ENCODE measurements at regions not wholly inside any gene's neighbourhood (a gene's known extent, or its start where the extent isn't known, plus 50 kb on each side); places are given as distances from the start of the nearest gene placed in this dataset.

GRCh38 chr12:22974865-22975264 lies 349.9 kb downstream of the ETNK1 start:
- no peak for DNase-seq
- no peak for ATAC-seq (ENCODE audit: low read depth in 2 of 2)
- Histone ChIP-seq H3K4me1 (ENCODE audit: control insufficient read depth, insufficient read depth, low read length, poor library complexity, severe bottlenecking) (no peaks in the 10 kb centered on the region), H3K9me3 (ENCODE audit: control insufficient read depth in 2 of 2, low read length in 2 of 2) (no peaks in the 10 kb centered on the region), H3K27me3 (ENCODE audit: control insufficient read depth, insufficient read depth, low read length) (no peaks in the 10 kb centered on the region), H3K36me3 (ENCODE audit: control insufficient read depth, insufficient read depth, low read length) (no peaks in the 10 kb centered on the region), H3K27ac (ENCODE audit: insufficient read depth, low read length, poor library complexity, severe bottlenecking) (no peak overlapping the region), H3K4me3 (ENCODE audit: low read depth, low read length) (no peak overlapping the region)
- H3K27me3 Mint-ChIP-seq = peaks cover 4% of the 10 kb centered on the region
- H3K36me3 Mint-ChIP-seq = no peaks in the 10 kb centered on the region
- H3K9me3 Mint-ChIP-seq = peaks cover 0 to 4% (median 0%) of the 10 kb centered on the region in 7 donors
- no peak overlapping the region for H3K4me3 Mint-ChIP-seq
- no peak overlapping the region for H3K27ac Mint-ChIP-seq
- H3K4me1 Mint-ChIP-seq = no peaks in the 10 kb centered on the region

DNA sequence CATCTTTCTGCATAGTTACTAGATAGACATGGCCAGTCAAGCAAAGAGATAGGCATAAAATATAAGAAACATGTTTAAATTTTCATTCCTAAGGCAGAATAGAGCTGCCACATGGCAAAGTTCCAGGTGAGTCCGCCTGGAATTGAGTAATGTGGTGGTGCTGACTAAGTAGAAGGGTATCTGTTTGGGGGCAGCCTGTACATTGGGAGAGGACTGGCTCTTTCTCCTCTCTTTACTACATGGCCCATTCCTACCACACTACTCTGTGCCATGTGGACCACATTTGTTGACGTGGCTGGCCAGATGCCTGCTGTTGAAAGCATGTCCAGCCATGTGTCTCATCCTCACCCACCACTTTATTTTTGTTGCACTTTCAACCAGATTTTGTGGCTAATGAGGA lies 354.0 kb downstream of the ETNK1 start:
- no peak for DNase-seq
- Mint-ChIP-seq H3K9me3 (peaks cover 0 to 1% (median 0%) of the 10 kb centered on the region in 7 donors), H3K27me3 (peaks cover 4% of the 10 kb centered on the region), H3K27ac (no peak overlapping the region), H3K4me3 (no peak overlapping the region), H3K4me1 (no peaks in the 10 kb centered on the region), H3K36me3 (no peaks in the 10 kb centered on the region)
- ATAC-seq (ENCODE audit: low read depth in 2 of 2) = no peak
- Histone ChIP-seq H3K36me3 (ENCODE audit: control insufficient read depth, insufficient read depth, low read length) (no peaks in the 10 kb centered on the region), H3K9me3 (ENCODE audit: control insufficient read depth in 2 of 2, low read length in 2 of 2) (no peaks in the 10 kb centered on the region), H3K27me3 (ENCODE audit: control insufficient read depth, insufficient read depth, low read length) (no peaks in the 10 kb centered on the region), H3K27ac (ENCODE audit: insufficient read depth, low read length, poor library complexity, severe bottlenecking) (no peak overlapping the region), H3K4me3 (ENCODE audit: low read depth, low read length) (no peak overlapping the region), H3K4me1 (ENCODE audit: control insufficient read depth, insufficient read depth, low read length, poor library complexity, severe bottlenecking) (no peaks in the 10 kb centered on the region)

DNA sequence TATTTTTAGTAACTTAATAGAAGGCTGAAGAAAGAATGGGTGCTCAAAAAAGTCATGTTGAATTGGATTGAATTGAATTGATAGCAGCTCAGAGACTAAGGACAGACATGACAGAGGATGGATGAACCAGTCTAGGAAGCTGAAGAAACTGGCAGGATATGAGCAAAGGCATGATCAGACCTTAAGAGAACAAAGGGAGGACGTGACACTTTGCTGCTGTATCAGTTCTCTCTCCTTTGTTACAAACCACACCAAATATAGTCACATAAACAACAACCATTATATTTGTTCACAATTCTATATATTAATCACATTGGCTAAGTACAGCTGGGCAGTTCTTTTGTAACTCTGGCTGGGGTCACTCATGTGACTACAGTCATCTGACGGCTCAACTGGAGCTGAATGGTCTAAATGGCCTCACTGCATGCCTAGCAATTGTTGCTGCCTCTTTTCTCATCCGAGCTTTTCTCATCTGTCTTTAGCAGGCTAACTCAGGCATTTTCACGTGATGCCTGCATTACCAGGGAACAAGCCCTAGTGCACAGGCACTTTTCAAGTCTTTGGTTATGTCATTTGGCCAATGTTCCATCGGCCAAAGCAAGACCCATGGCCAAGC lies 355.0 kb downstream of the ETNK1 start:
- H3K36me3 ChIP-seq (ENCODE audit: control insufficient read depth, insufficient read depth, low read length) = no peaks in the 10 kb centered on the region
- H3K27me3 ChIP-seq (ENCODE audit: control insufficient read depth, insufficient read depth, low read length) = no peaks in the 10 kb centered on the region
- no peaks in the 10 kb centered on the region for H3K4me1 ChIP-seq (ENCODE audit: control insufficient read depth, insufficient read depth, low read length, poor library complexity, severe bottlenecking)
- DNase-seq = no peak
- no peak for ATAC-seq (ENCODE audit: low read depth in 2 of 2)
- Mint-ChIP-seq H3K36me3 (no peaks in the 10 kb centered on the region), H3K27me3 (no peaks in the 10 kb centered on the region), H3K4me3 (no peak overlapping the region), H3K4me1 (no peaks in the 10 kb centered on the region), H3K27ac (no peak overlapping the region), H3K9me3 (peaks cover 0 to 1% (median 0%) of the 10 kb centered on the region in 7 donors)
- H3K9me3 ChIP-seq (ENCODE audit: control insufficient read depth in 2 of 2, low read length in 2 of 2) = no peaks in the 10 kb centered on the region
- no peak overlapping the region for H3K4me3 ChIP-seq (ENCODE audit: low read depth, low read length)
- H3K27ac ChIP-seq (ENCODE audit: insufficient read depth, low read length, poor library complexity, severe bottlenecking) = no peak overlapping the region

DNA sequence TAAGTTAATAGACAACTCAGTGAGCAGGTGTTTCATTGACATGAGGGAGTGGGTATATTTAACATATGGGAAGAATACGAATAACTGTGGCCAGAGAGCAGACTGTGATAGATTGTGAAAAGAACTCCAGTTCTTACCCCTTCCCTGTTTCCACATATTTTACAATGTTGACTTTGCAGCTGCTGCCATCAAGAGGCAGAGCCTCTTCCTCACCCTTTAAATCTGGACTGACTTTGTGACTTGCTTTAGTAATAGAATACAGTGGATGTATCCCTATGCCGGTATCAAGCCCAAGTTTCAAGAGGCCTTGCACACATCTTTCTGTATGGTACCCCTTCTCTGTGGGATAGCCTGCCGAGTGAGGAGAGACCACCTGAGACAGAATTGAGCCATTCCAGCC lies 356.7 kb downstream of the ETNK1 start:
- Mint-ChIP-seq H3K4me3 (no peak overlapping the region), H3K36me3 (no peaks in the 10 kb centered on the region), H3K27me3 (no peaks in the 10 kb centered on the region), H3K4me1 (no peaks in the 10 kb centered on the region), H3K27ac (no peak overlapping the region), H3K9me3 (peaks cover 0 to 5% (median 0%) of the 10 kb centered on the region in 7 donors)
- no peaks in the 10 kb centered on the region for H3K36me3 ChIP-seq (ENCODE audit: control insufficient read depth, insufficient read depth, low read length)
- no peak overlapping the region for H3K4me3 ChIP-seq (ENCODE audit: low read depth, low read length)
- H3K27ac ChIP-seq (ENCODE audit: insufficient read depth, low read length, poor library complexity, severe bottlenecking) = no peak overlapping the region
- DNase-seq = no peak
- H3K4me1 ChIP-seq (ENCODE audit: control insufficient read depth, insufficient read depth, low read length, poor library complexity, severe bottlenecking) = no peaks in the 10 kb centered on the region
- H3K27me3 ChIP-seq (ENCODE audit: control insufficient read depth, insufficient read depth, low read length) = no peaks in the 10 kb centered on the region
- no peaks in the 10 kb centered on the region for H3K9me3 ChIP-seq (ENCODE audit: control insufficient read depth in 2 of 2, low read length in 2 of 2)
- no peak for ATAC-seq (ENCODE audit: low read depth in 2 of 2)

DNA sequence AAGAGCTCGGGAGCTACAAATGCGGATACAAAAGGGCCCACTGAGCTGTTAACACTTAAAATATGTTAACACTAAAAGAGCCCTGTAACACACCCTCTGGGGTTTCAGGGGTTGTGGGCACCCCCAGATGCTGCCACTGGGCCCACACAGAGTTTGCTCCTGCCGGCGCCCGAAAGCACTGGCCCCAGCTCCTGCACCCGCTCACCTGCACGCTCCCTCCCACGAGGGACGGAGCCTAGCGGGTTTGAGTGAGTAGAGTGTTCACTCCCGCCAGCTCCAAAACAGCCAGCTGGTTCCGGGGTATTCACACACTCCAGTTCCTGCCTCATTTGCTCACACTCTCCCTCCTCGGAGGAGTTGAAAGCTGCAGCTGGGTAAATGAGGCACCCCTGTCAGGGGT lies 357.7 kb downstream of the ETNK1 start:
- no peaks in the 10 kb centered on the region for H3K36me3 Mint-ChIP-seq

GRCh38 chr12:22986997-22987396 lies 362.0 kb downstream of the ETNK1 start:
- no peaks in the 10 kb centered on the region for H3K9me3 ChIP-seq (ENCODE audit: control insufficient read depth in 2 of 2, low read length in 2 of 2)

More for the DNA sequence above, 357.7 kb downstream of the ETNK1 start:
- Histone ChIP-seq H3K27ac (ENCODE audit: insufficient read depth, low read length, poor library complexity, severe bottlenecking) (no peak overlapping the region), H3K9me3 (ENCODE audit: control insufficient read depth in 2 of 2, low read length in 2 of 2) (no peaks in the 10 kb centered on the region), H3K36me3 (ENCODE audit: control insufficient read depth, insufficient read depth, low read length) (no peaks in the 10 kb centered on the region), H3K27me3 (ENCODE audit: control insufficient read depth, insufficient read depth, low read length) (no peaks in the 10 kb centered on the region), H3K4me3 (ENCODE audit: low read depth, low read length) (no peak overlapping the region), H3K4me1 (ENCODE audit: control insufficient read depth, insufficient read depth, low read length, poor library complexity, severe bottlenecking) (no peaks in the 10 kb centered on the region)
- DNase-seq = no peak
- Mint-ChIP-seq H3K27me3 (no peaks in the 10 kb centered on the region), H3K4me1 (no peaks in the 10 kb centered on the region), H3K4me3 (no peak overlapping the region), H3K27ac (no peak overlapping the region), H3K9me3 (peaks cover 0 to 6% (median 0%) of the 10 kb centered on the region in 7 donors)
- ATAC-seq (ENCODE audit: low read depth in 2 of 2) = no peak

GRCh38 chr12:22990501-22990900 lies 365.5 kb downstream of the ETNK1 start:
- Histone ChIP-seq H3K27ac (ENCODE audit: insufficient read depth, low read length, poor library complexity, severe bottlenecking) (no peak overlapping the region), H3K36me3 (ENCODE audit: control insufficient read depth, insufficient read depth, low read length) (no peaks in the 10 kb centered on the region), H3K4me1 (ENCODE audit: control insufficient read depth, insufficient read depth, low read length, poor library complexity, severe bottlenecking) (no peaks in the 10 kb centered on the region), H3K4me3 (ENCODE audit: low read depth, low read length) (no peak overlapping the region), H3K9me3 (ENCODE audit: control insufficient read depth in 2 of 2, low read length in 2 of 2) (no peaks in the 10 kb centered on the region), H3K27me3 (ENCODE audit: control insufficient read depth, insufficient read depth, low read length) (no peaks in the 10 kb centered on the region)
- Mint-ChIP-seq H3K9me3 (peaks cover 0 to 6% (median 0%) of the 10 kb centered on the region in 7 donors), H3K27ac (no peak overlapping the region), H3K27me3 (no peaks in the 10 kb centered on the region), H3K4me1 (no peaks in the 10 kb centered on the region), H3K4me3 (no peak overlapping the region), H3K36me3 (no peaks in the 10 kb centered on the region)
- no peak for DNase-seq
- no peak for ATAC-seq (ENCODE audit: low read depth in 2 of 2)

More at GRCh38 chr12:22986997-22987396, 362.0 kb downstream of the ETNK1 start:
- peaks cover 0 to 6% (median 0%) of the 10 kb centered on the region in 7 donors for H3K9me3 Mint-ChIP-seq
- no peak overlapping the region for H3K27ac Mint-ChIP-seq
- H3K36me3 ChIP-seq (ENCODE audit: control insufficient read depth, insufficient read depth, low read length) = no peaks in the 10 kb centered on the region
- no peaks in the 10 kb centered on the region for H3K36me3 Mint-ChIP-seq
- ATAC-seq (ENCODE audit: low read depth in 2 of 2) = no peak
- H3K27ac ChIP-seq (ENCODE audit: insufficient read depth, low read length, poor library complexity, severe bottlenecking) = no peak overlapping the region
- DNase-seq = no peak
- H3K27me3 Mint-ChIP-seq = no peaks in the 10 kb centered on the region
- H3K4me3 ChIP-seq (ENCODE audit: low read depth, low read length) = no peak overlapping the region
- H3K27me3 ChIP-seq (ENCODE audit: control insufficient read depth, insufficient read depth, low read length) = no peaks in the 10 kb centered on the region
- no peaks in the 10 kb centered on the region for H3K4me1 Mint-ChIP-seq
- no peak overlapping the region for H3K4me3 Mint-ChIP-seq
- no peaks in the 10 kb centered on the region for H3K4me1 ChIP-seq (ENCODE audit: control insufficient read depth, insufficient read depth, low read length, poor library complexity, severe bottlenecking)

DNA sequence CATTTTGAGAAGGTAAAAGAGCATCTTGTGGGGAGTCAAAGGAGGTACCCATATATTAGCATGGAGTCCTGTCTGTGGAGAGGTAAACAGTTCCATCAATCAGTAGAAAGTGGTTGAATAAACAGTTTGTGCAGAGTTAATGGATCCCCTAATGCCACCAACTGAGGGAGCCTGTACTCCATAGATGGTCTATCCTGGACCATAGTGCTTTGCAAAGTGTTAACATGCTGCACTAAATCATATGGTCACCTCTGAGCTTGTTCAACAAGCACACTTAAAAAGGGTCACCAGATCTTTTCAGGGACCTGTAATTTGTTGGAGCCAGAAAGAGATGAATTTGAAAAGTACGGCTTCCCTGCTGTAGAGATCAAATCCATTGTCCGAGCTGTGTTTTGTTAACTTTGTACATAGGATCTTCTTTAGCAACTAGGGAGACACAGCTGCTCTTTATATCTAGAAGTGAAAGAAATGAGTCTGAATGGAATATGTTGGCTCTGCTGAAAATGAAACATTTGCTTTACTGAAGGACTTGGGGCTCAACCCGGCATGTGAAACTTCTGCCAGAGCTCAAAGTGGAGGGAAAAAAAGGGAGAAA lies 366.4 kb downstream of the ETNK1 start:
- Mint-ChIP-seq H3K36me3 (no peaks in the 10 kb centered on the region), H3K4me1 (no peaks in the 10 kb centered on the region), H3K9me3 (peaks cover 0 to 5% (median 0%) of the 10 kb centered on the region in 7 donors), H3K4me3 (no peak overlapping the region), H3K27me3 (no peaks in the 10 kb centered on the region), H3K27ac (no peak overlapping the region)
- no peak overlapping the region for H3K27ac ChIP-seq (ENCODE audit: insufficient read depth, low read length, poor library complexity, severe bottlenecking)
- no peaks in the 10 kb centered on the region for H3K9me3 ChIP-seq (ENCODE audit: control insufficient read depth in 2 of 2, low read length in 2 of 2)
- no peak for DNase-seq
- no peaks in the 10 kb centered on the region for H3K27me3 ChIP-seq (ENCODE audit: control insufficient read depth, insufficient read depth, low read length)
- no peaks in the 10 kb centered on the region for H3K4me1 ChIP-seq (ENCODE audit: control insufficient read depth, insufficient read depth, low read length, poor library complexity, severe bottlenecking)
- no peak overlapping the region for H3K4me3 ChIP-seq (ENCODE audit: low read depth, low read length)
- ATAC-seq (ENCODE audit: low read depth in 2 of 2) = no peak
- no peaks in the 10 kb centered on the region for H3K36me3 ChIP-seq (ENCODE audit: control insufficient read depth, insufficient read depth, low read length)

Data from CD4-positive, CD25-positive, alpha-beta regulatory T cell (primary cell).